MM.1S (cell line): ENCODE measurements at regions not wholly inside any gene's neighbourhood (a gene's known extent, or its start where the extent isn't known, plus 50 kb on each side); places are given as distances from the start of the nearest gene placed in this dataset.

Experiments used
- CTCF ChIP-seq: fragments of 300-600 bp; sonication (generic); IDR thresholded peaks from 2 replicates; pipeline ENCODE4 v1.5.1; 2016; ENCODE audit warnings: antibody characterized with exemption, low read length, mixed read lengths
- EZH2 ChIP-seq: fragments of 300-600 bp; sonication (generic); optimal IDR thresholded peaks from 2 replicates; pipeline ENCODE3; 2017; ENCODE audit warnings: low read depth, mild to moderate bottlenecking, antibody characterized with exemption, low read length, mixed read lengths

GRCh38 chr6:48894469-48894868 is 568.6 kb downstream of the MMUT start:
- TF ChIP-seq CTCF (no peak), EZH2 (no peak)
